IMR-90 (cell line): ENCODE measurements at regions not wholly inside any gene's neighbourhood (a gene's known extent, or its start where the extent isn't known, plus 50 kb on each side); places are given as distances from the start of the nearest gene placed in this dataset.

Experiments used
- ATAC-seq: fragments of 200-7000 bp; cut with Tn5 transposase; 2 replicates; pipeline ENCODE4 v1.9.1; 2020; ENCODE audit warnings: low read depth, mild to moderate bottlenecking, moderate library complexity
- BruUV-seq: library from RNA; stranded (reverse); fragments of 400-500 nt; replicated peaks from 2 replicates; lab custom pipeline; 2021; lab: Mats Ljungman, UMichigan
- CTCF ChIA-PET: fragments of 300-600 bp; formaldehyde crosslinking; extraction: SDS; loops from one replicate; lab custom pipeline; 2021; ENCODE audit warnings: antibody characterized with exemption; lab: Yijun Ruan, JAX
- POLR2A ChIA-PET: fragments of 300-600 bp; sonication (Branson Sonifier 250); formaldehyde crosslinking; loops from one replicate; lab custom pipeline; 2022; ENCODE audit warnings: antibody characterized with exemption; ENCODE audit not compliant: unreplicated experiment; lab: Charles Lee
- DNase-seq: peaks from one replicate; pipeline ENCODE4 v3.0.0; 2013
- H2AFZ ChIP-seq: replicated peaks from 2 replicates; pipeline ENCODE3; 2013; ENCODE audit warnings: low read length, mild to moderate bottlenecking; ENCODE audit not compliant: poor library complexity
- H2AK5ac ChIP-seq: 2 replicates; pipeline ENCODE4 v1.6.1; 2013; ENCODE audit warnings: low read depth, low read length, inconsistent platforms
- H2AK9ac ChIP-seq: replicated peaks from 2 replicates; pipeline ENCODE3; 2013; ENCODE audit warnings: mild to moderate bottlenecking, low read depth, low read length, moderate library complexity; ENCODE audit not compliant: poor library complexity
- H2BK120ac ChIP-seq: 2 replicates; pipeline ENCODE4 v1.6.1; 2013; ENCODE audit warnings: low read depth, low read length, inconsistent platforms
- H2BK15ac ChIP-seq: 3 replicates; pipeline ENCODE4 v1.6.1; 2013; ENCODE audit warnings: low read depth, low read length, inconsistent platforms
- H2BK20ac ChIP-seq: 2 replicates; pipeline ENCODE4 v1.6.1; 2013; ENCODE audit warnings: low read depth, mild to moderate bottlenecking, inconsistent platforms, low read length, moderate library complexity
- H2BK5ac ChIP-seq: 2 replicates; pipeline ENCODE4 v1.6.1; 2013; ENCODE audit warnings: mild to moderate bottlenecking, low read depth, low read length, inconsistent platforms; ENCODE audit not compliant: poor library complexity, severe bottlenecking
- H3K14ac ChIP-seq: replicated peaks from 2 replicates; pipeline ENCODE4 v1.6.1; 2013; ENCODE audit warnings: low read depth, low read length, inconsistent platforms
- H3K18ac ChIP-seq: 2 replicates; pipeline ENCODE4 v1.6.1; 2013; ENCODE audit warnings: low read depth, low read length, control low read depth
- H3K23ac ChIP-seq: 2 replicates; pipeline ENCODE4 v1.6.1; 2013; ENCODE audit warnings: low read depth, low read length, inconsistent platforms
- H3K27ac ChIP-seq: 2 replicates; pipeline ENCODE4 v1.5.1; 2013; ENCODE audit warnings: mild to moderate bottlenecking, control low read depth, low read length; ENCODE audit not compliant: insufficient read depth
- H3K27me3 ChIP-seq: 2 replicates; pipeline ENCODE4 v1.6.1; 2013; ENCODE audit warnings: low read length; ENCODE audit not compliant: control insufficient read depth, insufficient read depth
- H3K36me3 ChIP-seq: 2 replicates; pipeline ENCODE4 v1.6.1; 2013; ENCODE audit warnings: low read length, mixed read lengths; ENCODE audit not compliant: control insufficient read depth, insufficient read depth
- H3K4ac ChIP-seq: 2 replicates; pipeline ENCODE4 v1.6.1; 2013; ENCODE audit warnings: low read depth, low read length, inconsistent platforms
- H3K4me1 ChIP-seq: 2 replicates; pipeline ENCODE4 v1.6.1; 2013; ENCODE audit warnings: low read length, mixed read lengths; ENCODE audit not compliant: control insufficient read depth, insufficient read depth
- H3K4me2 ChIP-seq: 2 replicates; pipeline ENCODE4 v1.6.1; 2013; ENCODE audit warnings: low read depth, mild to moderate bottlenecking, control low read depth, low read length, moderate library complexity
- H3K4me3 ChIP-seq: 2 replicates; pipeline ENCODE4 v1.5.1; 2013; ENCODE audit warnings: low read depth, mild to moderate bottlenecking, control low read depth, low read length, moderate library complexity; ENCODE audit not compliant: insufficient read depth
- H3K56ac ChIP-seq: 2 replicates; pipeline ENCODE4 v1.6.1; 2013; ENCODE audit warnings: low read length, inconsistent platforms; ENCODE audit not compliant: insufficient read depth; ENCODE audit errors: extremely low read depth
- H3K79me1 ChIP-seq, 2 experiments: 2 replicates each; pipeline ENCODE4 v1.6.1; 2013; ENCODE audit warnings: low read length in 2 of 2, inconsistent platforms in 1 of 2, low read depth in 1 of 2
- H3K9ac ChIP-seq: 2 replicates; pipeline ENCODE4 v1.6.1; 2013; ENCODE audit warnings: low read depth, low read length, control low read depth
- H3K9me1 ChIP-seq: 2 replicates; pipeline ENCODE4 v1.6.1; 2013; ENCODE audit warnings: low read length, inconsistent platforms; ENCODE audit not compliant: insufficient read depth
- H3K9me3 ChIP-seq: 2 replicates; pipeline ENCODE4 v1.6.1; 2013; ENCODE audit warnings: low read length; ENCODE audit not compliant: control insufficient read depth, insufficient read depth
- H4K20me1 ChIP-seq: 2 replicates; pipeline ENCODE4 v1.6.1; 2013; ENCODE audit warnings: low read length, inconsistent platforms; ENCODE audit not compliant: insufficient read depth
- H4K5ac ChIP-seq: 2 replicates; pipeline ENCODE4 v1.6.1; 2013; ENCODE audit warnings: mild to moderate bottlenecking, low read depth, low read length, control low read depth
- H4K8ac ChIP-seq, 2 experiments: 2 replicates each; pipeline ENCODE4 v1.6.1; 2013; ENCODE audit warnings: low read depth in 2 of 2, low read length in 2 of 2, control low read depth in 1 of 2, inconsistent platforms in 1 of 2
- H4K91ac ChIP-seq: 2 replicates; pipeline ENCODE4 v1.6.1; 2013; ENCODE audit warnings: low read depth, low read length, inconsistent platforms; ENCODE audit not compliant: insufficient read depth
- BHLHE40 ChIP-seq: fragments of 150-350 bp; IDR thresholded peaks from 2 replicates; pipeline ENCODE4 v1.6.1; 2016; ENCODE audit warnings: mild to moderate bottlenecking, low read depth, low read length
- CHD1 ChIP-seq: IDR thresholded peaks from 2 replicates; pipeline ENCODE4 v1.6.1; 2012; ENCODE audit warnings: low read depth, low read length, improper control_type of control experiment
- MAFK ChIP-seq: IDR thresholded peaks from 2 replicates; pipeline ENCODE4 v1.6.1; 2012; ENCODE audit warnings: low read depth, low read length, improper control_type of control experiment
- MXI1 ChIP-seq: IDR thresholded peaks from 2 replicates; pipeline ENCODE4 v1.6.1; 2012; ENCODE audit warnings: low read depth, mild to moderate bottlenecking, low read length, moderate library complexity, borderline replicate concordance
- NFE2L2 ChIP-seq: fragments of 150-350 bp; IDR thresholded peaks from 2 replicates; pipeline ENCODE4 v1.6.1; 2016; ENCODE audit warnings: low read depth, mild to moderate bottlenecking, low read length
- POLR2A ChIP-seq: IDR thresholded peaks from 2 replicates; pipeline ENCODE4 v1.6.1; 2012; ENCODE audit warnings: mild to moderate bottlenecking, low read depth, low read length
- RFX5 ChIP-seq: IDR thresholded peaks from 2 replicates; pipeline ENCODE4 v1.8.0; 2012; ENCODE audit warnings: low read depth, mild to moderate bottlenecking, low read length, moderate library complexity
- SMC3 ChIP-seq: fragments of 150-350 bp; IDR thresholded peaks from 2 replicates; pipeline ENCODE4 v1.6.1; 2016; ENCODE audit warnings: low read depth, mild to moderate bottlenecking, antibody characterized with exemption, low read length, moderate library complexity
- WGBS, 2 experiments: methylation state at CpG; one replicate each; pipeline versions ENCODE4 v1.1.5 to v1.1.7; 2013; ENCODE audit warnings: missing lambda C conversion rate in 2 of 2; ENCODE audit not compliant: insufficient read length in 1 of 2; ENCODE audit errors: extremely low coverage in 2 of 2; 5-methylcytosine and 5-hydroxymethylcytosine counted together
- dilution Hi-C: fragments of 300-500 bp; cut with HindIII; formaldehyde crosslinking; loops from one replicate; pipeline ENCODE4 v1.14.3; 2018; ENCODE audit warnings: low sequenced_read_pairs; ENCODE audit not compliant: unreplicated experiment
- in situ Hi-C: fragments of 300-500 bp; cut with MboI; formaldehyde crosslinking; loops from 3 replicates; pipeline ENCODE4 v1.14.3; 2019; ENCODE audit warnings: low sequenced_read_pairs, inconsistent platforms, mixed read lengths
- intact Hi-C: fragments of 100-400 bp; cut with micrococcal nuclease; formaldehyde crosslinking; loops from 2 replicates; pipeline ENCODE4 v1.10.0; 2022
- TF ChIP-seq, protein P1 (sequence below): fragments of 150-350 bp; IDR thresholded peaks from 2 replicates; pipeline ENCODE4 v1.6.1; 2016; ENCODE audit warnings: low read depth, mild to moderate bottlenecking, low read length, moderate library complexity, borderline replicate concordance

DNA sequence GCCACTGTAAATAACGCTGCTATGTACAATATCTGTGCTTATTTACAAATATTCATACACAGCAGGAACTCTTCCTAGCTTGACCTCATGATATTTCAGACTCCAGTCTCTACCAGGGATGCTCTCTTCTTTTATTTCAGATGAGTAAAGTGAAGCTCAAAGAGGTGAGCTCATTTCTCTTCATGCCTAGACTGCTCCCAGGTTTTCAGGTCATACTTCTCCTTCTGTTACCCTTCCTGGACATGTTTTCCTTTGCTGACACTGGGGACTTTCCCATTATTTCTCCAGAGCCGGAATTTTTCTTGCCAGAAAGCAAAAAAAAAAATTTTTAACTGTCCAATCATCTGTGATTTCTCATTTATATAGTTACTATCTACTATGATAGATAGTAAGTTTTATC, 147.2 kb upstream of the DST start:
- no peak overlapping the region for H3K9ac ChIP-seq
- no peak for DNase-seq
- no peak overlapping the region for H2AFZ ChIP-seq
- TF ChIP-seq BHLHE40 (no peak), RFX5 (no peak), SMC3 (no peak), MAFK (no peak), MXI1 (no peak), POLR2A (no peak), CHD1 (no peak), NFE2L2 (no peak)
- TF ChIP-seq, protein P1, sequence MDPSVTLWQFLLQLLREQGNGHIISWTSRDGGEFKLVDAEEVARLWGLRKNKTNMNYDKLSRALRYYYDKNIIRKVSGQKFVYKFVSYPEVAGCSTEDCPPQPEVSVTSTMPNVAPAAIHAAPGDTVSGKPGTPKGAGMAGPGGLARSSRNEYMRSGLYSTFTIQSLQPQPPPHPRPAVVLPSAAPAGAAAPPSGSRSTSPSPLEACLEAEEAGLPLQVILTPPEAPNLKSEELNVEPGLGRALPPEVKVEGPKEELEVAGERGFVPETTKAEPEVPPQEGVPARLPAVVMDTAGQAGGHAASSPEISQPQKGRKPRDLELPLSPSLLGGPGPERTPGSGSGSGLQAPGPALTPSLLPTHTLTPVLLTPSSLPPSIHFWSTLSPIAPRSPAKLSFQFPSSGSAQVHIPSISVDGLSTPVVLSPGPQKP = no peak
- peaks cover 11% of the 10 kb centered on the region for H3K9me1 ChIP-seq
- H3K14ac ChIP-seq = no peak overlapping the region
- H2BK120ac ChIP-seq = no peak overlapping the region
- no peak overlapping the region for H3K23ac ChIP-seq
- H2BK15ac ChIP-seq = no peak overlapping the region
- no peak overlapping the region for H3K56ac ChIP-seq
- H3K4me2 ChIP-seq = no peak overlapping the region
- no peak overlapping the region for H4K91ac ChIP-seq
- in situ Hi-C loops = no loop called here
- H3K36me3 ChIP-seq = no peaks in the 10 kb centered on the region; the same call in 1 of the 2 replicates
- intact Hi-C loops = no loop called here
- H2AK9ac ChIP-seq = no peak overlapping the region
- H2AK5ac ChIP-seq = no peak overlapping the region
- no peak overlapping the region for H3K27ac ChIP-seq
- H4K5ac ChIP-seq = no peak overlapping the region
- H3K79me1 ChIP-seq = peaks cover 32 to 78% of the 10 kb centered on the region in 2 experiments; a peak in 3 of 4 replicates
- no peaks in the 10 kb centered on the region for H3K9me3 ChIP-seq
- H3K4me3 ChIP-seq = no peak overlapping the region
- H3K4me1 ChIP-seq = peaks cover 6% of the 10 kb centered on the region; the same call in 1 of the 2 replicates
- BruUV-seq = no TSS peak
- ChIA-PET CTCF (interaction anchor here (1.3 kb wide), 1 partner anchor 14 kb away, joined by 3 read pairs; no protein-coding TSS in a partner anchor), POLR2A (no interaction called here)
- H2BK5ac ChIP-seq = no peak overlapping the region
- ATAC-seq = no peak; the same call in 1 of the 2 replicates
- no peak overlapping the region for H4K8ac ChIP-seq
- H3K18ac ChIP-seq = no peak overlapping the region
- dilution Hi-C loops = no loop called here
- no peak overlapping the region for H2BK20ac ChIP-seq
- no peak overlapping the region for H3K4ac ChIP-seq
- no peaks in the 10 kb centered on the region for H3K27me3 ChIP-seq
- peaks cover 53% of the 10 kb centered on the region for H4K20me1 ChIP-seq
- WGBS, 2 experiments = 83% methylated on average over 1 of the region's 2 CpGs; no CpG with 5 or more reads in 1 of the 2 experiments
